PC-9 (cell line): ENCODE measurements at regions not wholly inside any gene's neighbourhood (a gene's known extent, or its start where the extent isn't known, plus 50 kb on each side); places are given as distances from the start of the nearest gene placed in this dataset.

Source experiments
- BruUV-seq: library from RNA; stranded (reverse); fragments of 400-500 nt; replicated peaks from 2 replicates; lab custom pipeline; 2021; lab: Mats Ljungman, UMichigan
- CTCF ChIA-PET: fragments of 300-600 bp; sonication (Branson Sonifier 250); formaldehyde crosslinking; loops from one replicate; lab custom pipeline; 2022; ENCODE audit warnings: antibody characterized with exemption; lab: Charles Lee
- POLR2A ChIA-PET: fragments of 300-600 bp; sonication (Branson Sonifier 250); formaldehyde crosslinking; loops from one replicate; lab custom pipeline; 2022; ENCODE audit warnings: antibody characterized with exemption; ENCODE audit not compliant: unreplicated experiment; lab: Charles Lee
- DNase-seq, 2 experiments: peaks; one replicate each; pipeline versions ENCODE4 v3.0.0 to v3.0.0-alpha.2; 2015 to 2022; ENCODE audit warnings: mixed read lengths in 1 of 2
- H2AFZ ChIP-seq: fragments of 200-600 bp; sonication (generic); 2 replicates; pipeline ENCODE4 v1.8.1; 2017; ENCODE audit warnings: antibody characterized with exemption
- H3F3A ChIP-seq: fragments of 200-600 bp; sonication (generic); 2 replicates; pipeline ENCODE4 v1.8.1; 2017; ENCODE audit warnings: antibody characterized with exemption, mild to moderate bottlenecking, low read depth; ENCODE audit not compliant: insufficient read depth
- H3K27ac ChIP-seq: fragments of 200-600 bp; sonication (generic); 2 replicates; pipeline ENCODE4 v1.6.1; 2016; ENCODE audit warnings: mixed run types
- H3K27me3 ChIP-seq: fragments of 200-600 bp; sonication (generic); 2 replicates; pipeline ENCODE4 v1.6.1; 2016; ENCODE audit warnings: low read depth, mixed run types; ENCODE audit not compliant: insufficient read depth
- H3K36me3 ChIP-seq: fragments of 200-600 bp; sonication (generic); 2 replicates; pipeline ENCODE4 v1.6.1; 2016; ENCODE audit warnings: low read depth, mixed run types
- H3K4me1 ChIP-seq: fragments of 200-600 bp; sonication (generic); replicated peaks from 2 replicates; pipeline ENCODE4 v1.6.1; 2016; ENCODE audit warnings: mixed run types; ENCODE audit not compliant: insufficient read depth
- H3K4me2 ChIP-seq: fragments of 200-600 bp; sonication (generic); 2 replicates; pipeline ENCODE4 v1.6.1; 2017; ENCODE audit warnings: mixed run types
- H3K4me3 ChIP-seq: fragments of 200-600 bp; sonication (generic); 2 replicates; pipeline ENCODE4 v1.6.1; 2016; ENCODE audit warnings: mixed run types
- H3K79me2 ChIP-seq: fragments of 200-600 bp; sonication (generic); 2 replicates; pipeline ENCODE4 v1.6.1; 2017; ENCODE audit warnings: low read depth, mixed run types
- H3K9me2 ChIP-seq: fragments of 200-600 bp; sonication (generic); 2 replicates; pipeline ENCODE4 v1.8.1; 2017; ENCODE audit warnings: mild to moderate bottlenecking; ENCODE audit not compliant: insufficient read depth
- H3K9me3 ChIP-seq: fragments of 200-600 bp; sonication (generic); 2 replicates; pipeline ENCODE4 v1.8.1; 2016; ENCODE audit warnings: low read depth; ENCODE audit not compliant: insufficient read depth
- H4K20me1 ChIP-seq: fragments of 200-600 bp; sonication (generic); 2 replicates; pipeline ENCODE4 v1.8.1; 2017; ENCODE audit not compliant: insufficient read depth
- CTCF ChIP-seq: fragments of 200-600 bp; sonication (generic); conservative IDR thresholded peaks from 2 replicates; pipeline ENCODE4 v1.6.1; 2017; ENCODE audit warnings: mixed run types, antibody characterized with exemption, mild to moderate bottlenecking, moderate library complexity
- EZH2 ChIP-seq: fragments of 200-600 bp; sonication (generic); IDR thresholded peaks from 2 replicates; pipeline ENCODE4 v1.8.0; 2017; ENCODE audit warnings: antibody characterized with exemption, low read depth
- intact Hi-C: fragments of 100-400 bp; cut with micrococcal nuclease; formaldehyde crosslinking; loops from one replicate; pipeline ENCODE4 v1.10.0; 2022; ENCODE audit not compliant: unreplicated experiment

GRCh38 chr10:129280155-129280502 lies 186.9 kb upstream of the MGMT start:
- Histone ChIP-seq H3K4me3 (no peak overlapping the region), H2AFZ (no peak overlapping the region), H3F3A (no peaks in the 10 kb centered on the region), H3K36me3 (no peaks in the 10 kb centered on the region), H3K9me2 (no peaks in the 10 kb centered on the region), H4K20me1 (no peaks in the 10 kb centered on the region), H3K4me1 (no peaks in the 10 kb centered on the region), H3K9me3 (no peaks in the 10 kb centered on the region), H3K27ac (no peak overlapping the region), H3K79me2 (no peaks in the 10 kb centered on the region), H3K27me3 (peaks cover 28% of the 10 kb centered on the region), H3K4me2 (no peak overlapping the region)
- no peak for DNase-seq
- TF ChIP-seq CTCF (no peak), EZH2 (no peak)
- ChIA-PET POLR2A (no interaction called here), CTCF (no interaction called here)
- BruUV-seq: no TSS peak
- intact Hi-C loops: no loop called here

- H3K27ac ChIP-seq: no peak overlapping the region
- TF ChIP-seq CTCF: no peak
- no peak for TF ChIP-seq EZH2
- H3K9me3 ChIP-seq: no peaks in the 10 kb centered on the region
- H2AFZ ChIP-seq: no peak overlapping the region
- ChIA-PET CTCF (no interaction called here), POLR2A (no interaction called here)
- H4K20me1 ChIP-seq: no peaks in the 10 kb centered on the region
- H3K9me2 ChIP-seq: no peaks in the 10 kb centered on the region
- no peak overlapping the region for H3K4me2 ChIP-seq
- no peaks in the 10 kb centered on the region for H3K4me1 ChIP-seq
- BruUV-seq: no TSS peak
- DNase-seq: no peak
- H3F3A ChIP-seq: no peaks in the 10 kb centered on the region
- H3K36me3 ChIP-seq: no peaks in the 10 kb centered on the region
- H3K4me3 ChIP-seq: no peak overlapping the region
- H3K79me2 ChIP-seq: no peaks in the 10 kb centered on the region
- H3K27me3 ChIP-seq: peaks cover 18% of the 10 kb centered on the region
- intact Hi-C loops: no loop called here
Measured at GRCh38 chr10:129280908-129281586, 186.0 kb upstream of the MGMT start.

- TF ChIP-seq EZH2 (no peak), CTCF (no peak)
- no peak overlapping the region for H3K4me3 ChIP-seq
- DNase-seq: no peak
- H3K27ac ChIP-seq: no peak overlapping the region
- no peaks in the 10 kb centered on the region for H3K4me1 ChIP-seq
- H4K20me1 ChIP-seq: no peaks in the 10 kb centered on the region
- intact Hi-C loops: no loop called here
- no peaks in the 10 kb centered on the region for H3K9me2 ChIP-seq
- no peaks in the 10 kb centered on the region for H3K9me3 ChIP-seq
- peaks cover 13% of the 10 kb centered on the region; the same call in 1 of the 2 replicates for H3K27me3 ChIP-seq
- no peaks in the 10 kb centered on the region for H3F3A ChIP-seq
- H3K4me2 ChIP-seq: no peak overlapping the region
- no TSS peak for BruUV-seq
- H2AFZ ChIP-seq: no peak overlapping the region
- no peaks in the 10 kb centered on the region for H3K36me3 ChIP-seq
- ChIA-PET POLR2A (no interaction called here), CTCF (no interaction called here)
- H3K79me2 ChIP-seq: no peaks in the 10 kb centered on the region
Measured at GRCh38 chr10:129285459-129285858, 181.6 kb upstream of the MGMT start.
